ENCODE measurements at regions not wholly inside any gene's neighbourhood (a gene's known extent, or its start where the extent isn't known, plus 50 kb on each side); places are given as distances from the start of the nearest gene placed in this dataset.

DNA sequence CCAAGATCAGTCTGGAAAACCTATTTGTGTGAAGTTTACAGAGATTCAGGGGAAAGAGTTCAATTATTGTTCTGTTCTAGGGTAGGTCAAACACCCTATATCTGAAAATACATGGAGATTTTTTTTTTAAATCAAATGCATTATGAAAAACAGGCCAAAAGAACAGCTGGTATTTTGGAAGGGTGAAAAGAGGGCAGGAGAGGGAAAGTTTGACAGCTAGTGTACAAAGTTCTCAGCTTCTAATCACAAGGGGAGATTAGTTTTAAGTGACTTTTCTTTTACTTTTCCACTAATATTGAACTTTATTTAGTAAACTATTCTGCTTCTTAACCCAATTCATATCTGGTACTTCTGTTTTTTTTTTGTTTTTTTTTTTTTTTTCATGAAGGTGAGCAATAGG lies 66.2 kb upstream of the GRID2 start:
- Histone ChIP-seq H3K27ac (ENCODE audit: low read depth in 2 of 2, low read length in 1 of 2) (no peak overlapping the region), H3K9ac (no peak overlapping the region), H3F3A (replicated peaks; ENCODE audit: insufficient read depth) (peaks cover 18% of the 10 kb centered on the region), H3K36me3 (replicated peaks in 1 of 2; ENCODE audit: control insufficient read depth in 1 of 2, insufficient read depth in 2 of 2, low read length in 1 of 2) (no peaks in the 10 kb centered on the region), H3K4me3 (ENCODE audit: low read depth in 2 of 2, low read length in 1 of 2) (no peak overlapping the region), H3K9me2 (no peaks in the 10 kb centered on the region), H3K9me3 (no peaks in the 10 kb centered on the region), H3K4me1 (ENCODE audit: control insufficient read depth in 1 of 2, insufficient read depth in 2 of 2, low read depth in 1 of 2, low read length in 1 of 2) (peaks cover 3 to 5% of the 10 kb centered on the region in 2 experiments; a peak in 2 of 4 replicates), H3K79me2 (ENCODE audit: insufficient read depth) (no peaks in the 10 kb centered on the region), H2AFZ (ENCODE audit: low read depth) (no peak overlapping the region), H4K20me1 (ENCODE audit: insufficient read depth) (no peaks in the 10 kb centered on the region), H3K27me3 (ENCODE audit: insufficient read depth) (no peaks in the 10 kb centered on the region), H3K4me2 (no peak overlapping the region)
- POLR2A ChIA-PET = no interaction called here
- no peak for DNase-seq
- CTCF ChIA-PET = no interaction called here
- TF ChIP-seq, protein P1, sequence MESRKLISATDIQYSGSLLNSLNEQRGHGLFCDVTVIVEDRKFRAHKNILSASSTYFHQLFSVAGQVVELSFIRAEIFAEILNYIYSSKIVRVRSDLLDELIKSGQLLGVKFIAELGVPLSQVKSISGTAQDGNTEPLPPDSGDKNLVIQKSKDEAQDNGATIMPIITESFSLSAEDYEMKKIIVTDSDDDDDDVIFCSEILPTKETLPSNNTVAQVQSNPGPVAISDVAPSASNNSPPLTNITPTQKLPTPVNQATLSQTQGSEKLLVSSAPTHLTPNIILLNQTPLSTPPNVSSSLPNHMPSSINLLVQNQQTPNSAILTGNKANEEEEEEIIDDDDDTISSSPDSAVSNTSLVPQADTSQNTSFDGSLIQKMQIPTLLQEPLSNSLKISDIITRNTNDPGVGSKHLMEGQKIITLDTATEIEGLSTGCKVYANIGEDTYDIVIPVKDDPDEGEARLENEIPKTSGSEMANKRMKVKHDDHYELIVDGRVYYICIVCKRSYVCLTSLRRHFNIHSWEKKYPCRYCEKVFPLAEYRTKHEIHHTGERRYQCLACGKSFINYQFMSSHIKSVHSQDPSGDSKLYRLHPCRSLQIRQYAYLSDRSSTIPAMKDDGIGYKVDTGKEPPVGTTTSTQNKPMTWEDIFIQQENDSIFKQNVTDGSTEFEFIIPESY (IDR thresholded peaks at IDR 0.05; ENCODE audit: borderline replicate concordance, low read depth) = no peak
- TF ChIP-seq RFX5 (IDR thresholded peaks at IDR 0.05; ENCODE audit: low read length) (no peak), GABPA (IDR thresholded peaks at IDR 0.05; ENCODE audit: low read depth) (no peak), MXI1 (IDR thresholded peaks at IDR 0.05; ENCODE audit: low read depth, low read length) (no peak), YY1 (IDR thresholded peaks at IDR 0.05; ENCODE audit: low read depth) (no peak), EZH2phosphoT487 (IDR thresholded peaks at IDR 0.05; ENCODE audit: borderline replicate concordance, low read depth) (no peak), CHD2 (IDR thresholded peaks at IDR 0.05; ENCODE audit: low read length, partially characterized antibody) (no peak), ELF1 (IDR thresholded peaks at IDR 0.05) (no peak), POLR2AphosphoS5 (IDR thresholded peaks at IDR 0.05; ENCODE audit: low read depth, low read length) (no peak), TAF1 (IDR thresholded peaks at IDR 0.05; ENCODE audit: borderline replicate concordance, low read depth, low read length) (no peak), TCF12 (IDR thresholded peaks at IDR 0.05) (no peak), GATA2 (CRISPR knock-in tag; IDR thresholded peaks at IDR 0.05) (no peak), JUND (IDR thresholded peaks at IDR 0.05) (no peak), EP300 (IDR thresholded peaks at IDR 0.05; ENCODE audit: borderline replicate concordance in 1 of 2, low read depth in 1 of 2, low read length in 1 of 2) (no peak), SIN3A (IDR thresholded peaks at IDR 0.05; ENCODE audit: borderline replicate concordance, low read depth, low read length) (no peak)
- TF ChIP-seq, protein P2, sequence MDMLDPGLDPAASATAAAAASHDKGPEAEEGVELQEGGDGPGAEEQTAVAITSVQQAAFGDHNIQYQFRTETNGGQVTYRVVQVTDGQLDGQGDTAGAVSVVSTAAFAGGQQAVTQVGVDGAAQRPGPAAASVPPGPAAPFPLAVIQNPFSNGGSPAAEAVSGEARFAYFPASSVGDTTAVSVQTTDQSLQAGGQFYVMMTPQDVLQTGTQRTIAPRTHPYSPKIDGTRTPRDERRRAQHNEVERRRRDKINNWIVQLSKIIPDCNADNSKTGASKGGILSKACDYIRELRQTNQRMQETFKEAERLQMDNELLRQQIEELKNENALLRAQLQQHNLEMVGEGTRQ (IDR thresholded peaks at IDR 0.05; ENCODE audit: borderline replicate concordance, low read depth, low read length) = no peak
- TF ChIP-seq, protein P3, sequence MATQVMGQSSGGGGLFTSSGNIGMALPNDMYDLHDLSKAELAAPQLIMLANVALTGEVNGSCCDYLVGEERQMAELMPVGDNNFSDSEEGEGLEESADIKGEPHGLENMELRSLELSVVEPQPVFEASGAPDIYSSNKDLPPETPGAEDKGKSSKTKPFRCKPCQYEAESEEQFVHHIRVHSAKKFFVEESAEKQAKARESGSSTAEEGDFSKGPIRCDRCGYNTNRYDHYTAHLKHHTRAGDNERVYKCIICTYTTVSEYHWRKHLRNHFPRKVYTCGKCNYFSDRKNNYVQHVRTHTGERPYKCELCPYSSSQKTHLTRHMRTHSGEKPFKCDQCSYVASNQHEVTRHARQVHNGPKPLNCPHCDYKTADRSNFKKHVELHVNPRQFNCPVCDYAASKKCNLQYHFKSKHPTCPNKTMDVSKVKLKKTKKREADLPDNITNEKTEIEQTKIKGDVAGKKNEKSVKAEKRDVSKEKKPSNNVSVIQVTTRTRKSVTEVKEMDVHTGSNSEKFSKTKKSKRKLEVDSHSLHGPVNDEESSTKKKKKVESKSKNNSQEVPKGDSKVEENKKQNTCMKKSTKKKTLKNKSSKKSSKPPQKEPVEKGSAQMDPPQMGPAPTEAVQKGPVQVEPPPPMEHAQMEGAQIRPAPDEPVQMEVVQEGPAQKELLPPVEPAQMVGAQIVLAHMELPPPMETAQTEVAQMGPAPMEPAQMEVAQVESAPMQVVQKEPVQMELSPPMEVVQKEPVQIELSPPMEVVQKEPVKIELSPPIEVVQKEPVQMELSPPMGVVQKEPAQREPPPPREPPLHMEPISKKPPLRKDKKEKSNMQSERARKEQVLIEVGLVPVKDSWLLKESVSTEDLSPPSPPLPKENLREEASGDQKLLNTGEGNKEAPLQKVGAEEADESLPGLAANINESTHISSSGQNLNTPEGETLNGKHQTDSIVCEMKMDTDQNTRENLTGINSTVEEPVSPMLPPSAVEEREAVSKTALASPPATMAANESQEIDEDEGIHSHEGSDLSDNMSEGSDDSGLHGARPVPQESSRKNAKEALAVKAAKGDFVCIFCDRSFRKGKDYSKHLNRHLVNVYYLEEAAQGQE (IDR thresholded peaks at IDR 0.05; ENCODE audit: low read depth, low read length) = no peak
- TF ChIP-seq, protein P4, sequence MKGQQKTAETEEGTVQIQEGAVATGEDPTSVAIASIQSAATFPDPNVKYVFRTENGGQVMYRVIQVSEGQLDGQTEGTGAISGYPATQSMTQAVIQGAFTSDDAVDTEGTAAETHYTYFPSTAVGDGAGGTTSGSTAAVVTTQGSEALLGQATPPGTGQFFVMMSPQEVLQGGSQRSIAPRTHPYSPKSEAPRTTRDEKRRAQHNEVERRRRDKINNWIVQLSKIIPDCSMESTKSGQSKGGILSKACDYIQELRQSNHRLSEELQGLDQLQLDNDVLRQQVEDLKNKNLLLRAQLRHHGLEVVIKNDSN (IDR thresholded peaks at IDR 0.05; ENCODE audit: borderline replicate concordance, low read depth) = no peak

All from SK-N-SH (cell line).